ENCODE measurements at regions not wholly inside any gene's neighbourhood (a gene's known extent, or its start where the extent isn't known, plus 50 kb on each side); places are given as distances from the start of the nearest gene placed in this dataset.

- no peak for DNase-seq
Observed at GRCh38 chr6:113271437-113271836, 585.7 kb upstream of the MARCKS start.

- no peak for DNase-seq
Observed at GRCh38 chr6:113276601-113277000, 580.5 kb upstream of the MARCKS start.

- no peak for DNase-seq
Observed at GRCh38 chr6:113277111-113277510, 580.0 kb upstream of the MARCKS start.

DNA sequence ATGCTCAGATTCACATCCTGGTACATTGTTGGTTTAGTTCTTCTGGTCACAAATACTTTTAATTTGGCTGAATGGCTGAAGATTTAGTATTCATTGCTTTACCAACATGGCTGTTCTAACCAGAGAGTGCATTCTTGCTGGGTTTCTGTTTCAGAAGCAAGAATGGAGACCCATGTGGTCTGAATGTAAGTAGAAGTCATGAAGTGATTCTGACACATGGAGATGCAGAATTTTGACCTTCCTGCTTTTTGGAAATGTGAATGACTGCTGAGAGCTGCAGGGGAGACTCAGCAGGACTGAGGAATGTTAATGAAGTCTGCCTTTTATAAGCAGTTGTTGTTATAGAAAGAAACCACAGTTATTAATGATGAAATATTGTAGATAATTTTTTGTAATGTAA is 576.1 kb upstream of the MARCKS start:
- DNase-seq = no peak

- no peak for DNase-seq
Observed at GRCh38 chr6:113281431-113281830, 575.7 kb upstream of the MARCKS start.

DNA sequence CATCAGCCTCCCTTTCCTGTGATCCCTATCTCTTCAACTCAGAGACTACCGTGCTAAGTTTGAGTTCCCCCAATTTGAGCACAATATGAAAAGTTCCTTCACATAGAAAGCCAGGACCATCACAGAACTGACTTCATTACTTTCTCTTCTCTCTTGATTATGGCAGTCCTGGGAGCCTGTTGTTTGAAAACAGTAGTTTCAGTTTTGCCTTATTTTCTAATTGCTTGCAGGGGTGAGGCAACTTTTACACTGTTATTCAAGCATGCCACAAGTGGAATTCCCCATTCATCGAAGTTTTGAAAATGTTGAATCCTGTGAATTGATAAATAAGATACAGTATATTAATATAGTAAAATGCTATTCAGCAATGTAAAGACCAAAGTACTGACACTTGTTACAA is 569.7 kb upstream of the MARCKS start:
- DNase-seq = no peak

GRCh38 chr6:113288409-113288808 is 568.7 kb upstream of the MARCKS start:
- DNase-seq = no peak

DNA sequence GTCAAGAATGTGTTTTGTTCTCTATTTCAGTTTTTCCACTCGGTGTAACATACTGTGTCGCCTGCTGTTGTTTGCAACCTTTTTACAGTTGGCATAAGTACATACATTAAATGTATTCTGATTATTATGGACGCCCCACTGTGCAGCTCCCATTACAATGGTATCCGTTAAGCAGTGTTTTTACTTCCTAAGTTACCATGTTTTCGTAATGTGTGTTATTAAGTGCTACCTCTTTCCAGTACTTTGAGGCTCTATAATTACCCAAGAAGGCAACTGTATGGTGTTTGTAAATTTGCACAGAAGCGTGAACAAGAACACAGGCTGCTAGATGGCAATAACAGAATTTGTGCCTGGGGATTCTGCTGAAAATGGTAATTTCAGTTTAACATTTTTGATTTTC is 568.0 kb upstream of the MARCKS start:
- no peak for DNase-seq

DNA sequence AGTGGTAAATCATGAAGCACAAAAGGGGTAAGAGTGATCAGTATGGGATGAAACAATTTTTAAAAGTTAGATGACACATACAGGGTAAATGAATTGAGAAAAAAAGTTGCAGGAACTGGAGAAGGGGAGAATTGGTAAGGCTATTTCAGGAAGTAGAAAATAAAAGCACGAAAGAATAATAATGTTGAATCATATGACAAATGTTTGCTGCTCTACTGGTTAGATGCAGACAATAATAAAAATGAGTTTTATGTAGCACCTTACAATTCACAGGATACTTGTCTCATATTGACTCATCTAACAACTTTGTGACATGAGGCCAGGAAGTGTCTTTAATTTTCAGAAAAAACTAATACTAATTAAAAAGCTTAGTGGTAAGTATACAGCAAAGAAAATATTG is 566.5 kb upstream of the MARCKS start:
- no peak for DNase-seq

DNA sequence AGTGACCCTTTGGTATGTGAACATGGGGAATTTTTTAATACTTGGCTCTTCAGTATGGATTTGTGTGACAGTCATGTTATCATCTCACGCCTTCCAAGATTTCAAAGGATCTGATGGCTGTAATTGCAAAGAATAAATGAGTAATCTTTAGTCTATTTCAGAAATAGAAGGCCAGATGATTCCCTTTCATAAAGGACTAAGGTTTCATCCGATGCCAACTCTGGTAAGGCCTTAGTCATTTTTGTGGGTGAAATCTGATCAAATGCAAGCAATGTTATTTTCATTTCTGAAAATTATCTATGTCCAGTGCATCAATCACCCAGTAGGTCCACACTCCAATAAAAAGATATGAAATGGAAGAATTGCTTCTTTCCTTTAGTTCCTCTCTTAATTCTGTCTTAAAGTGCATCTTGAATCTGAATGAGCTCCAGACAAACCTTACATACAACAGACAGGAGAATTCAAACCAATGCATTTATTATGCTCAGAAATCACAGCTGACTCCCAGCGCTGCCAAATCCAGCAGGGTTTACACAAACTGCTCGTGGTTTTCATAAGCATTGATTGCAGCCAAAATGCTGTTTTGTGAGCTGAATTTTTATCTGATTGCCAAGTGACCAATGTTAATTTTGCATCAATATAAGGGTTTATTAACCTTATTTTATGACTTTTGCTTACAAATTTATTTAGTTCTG is 565.2 kb upstream of the MARCKS start:
- no peak for DNase-seq

DNA sequence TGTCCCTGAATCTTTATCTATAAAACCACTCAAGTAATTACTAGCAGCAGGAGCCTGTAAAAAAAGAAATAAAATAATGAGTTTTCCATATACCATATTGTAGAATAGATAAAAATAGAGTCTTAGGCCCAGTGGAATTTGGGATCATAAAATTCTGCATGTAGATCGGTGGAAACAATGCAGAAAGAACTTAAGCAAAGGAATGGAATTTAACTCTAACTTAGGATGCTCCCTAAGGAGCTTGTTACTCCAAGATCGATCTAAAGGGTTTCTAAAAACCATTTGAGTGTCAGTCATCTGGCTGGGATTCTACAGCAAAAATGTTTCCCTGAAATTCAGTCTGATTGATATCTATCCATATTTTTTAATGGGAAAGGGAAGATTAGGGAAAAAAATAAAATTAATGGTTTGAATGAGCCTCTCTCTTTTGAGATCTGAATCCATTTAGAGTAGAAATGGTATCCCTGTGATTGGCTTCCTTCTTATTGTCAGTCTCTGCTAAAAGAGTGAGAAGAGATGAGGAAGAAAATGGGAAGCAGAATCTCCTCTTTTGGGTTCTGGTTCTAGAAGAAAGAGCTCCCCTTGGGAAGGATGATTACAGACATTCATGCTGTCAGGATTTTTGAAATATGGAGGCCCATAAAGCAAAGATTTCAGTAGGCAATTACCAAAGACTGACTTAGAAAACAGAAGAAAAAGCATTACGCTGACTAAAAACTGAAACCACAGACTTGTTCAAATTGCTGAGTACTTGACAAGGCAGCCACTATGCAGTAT is 564.3 kb upstream of the MARCKS start:
- DNase-seq = no peak

DNA sequence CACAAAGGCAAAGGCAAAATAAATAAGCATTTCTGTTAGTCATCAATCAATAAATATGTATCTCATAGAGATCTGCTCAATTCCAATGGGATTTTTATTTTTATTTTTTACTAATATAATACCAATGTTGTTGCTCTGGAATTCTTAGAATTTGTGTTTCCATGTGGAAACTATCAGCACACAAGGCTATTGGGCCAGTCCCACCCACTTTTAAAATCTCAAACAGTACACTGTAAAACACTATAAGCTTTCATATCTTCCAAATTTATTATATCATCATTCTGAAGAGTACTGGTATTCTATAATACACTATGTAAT is 563.8 kb upstream of the MARCKS start:
- no peak for DNase-seq

- no peak for DNase-seq
Observed at GRCh38 chr6:113299531-113299930, 557.6 kb upstream of the MARCKS start.

DNA sequence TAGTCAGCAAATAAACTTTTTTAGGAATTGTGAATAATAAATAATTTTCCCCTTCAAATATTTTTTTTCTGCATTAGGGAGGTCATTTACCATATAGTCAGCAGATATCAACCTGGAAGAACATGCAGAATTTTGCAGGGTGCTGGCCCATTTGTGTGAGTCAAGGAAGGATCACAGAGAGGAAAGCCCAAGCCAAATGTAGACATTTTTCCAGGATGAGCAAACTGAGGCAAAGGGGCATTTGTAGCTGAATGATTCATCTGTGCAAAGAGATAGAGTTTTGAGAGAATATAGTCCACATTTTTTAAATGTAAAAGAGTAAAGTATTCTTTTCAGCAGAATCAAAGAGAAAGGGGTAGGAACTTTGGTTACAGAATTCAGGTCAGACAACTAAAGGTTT is 555.5 kb upstream of the MARCKS start:
- DNase-seq = no peak

GRCh38 chr6:113304116-113304515 is 553.0 kb upstream of the MARCKS start:
- no peak for DNase-seq

DNA sequence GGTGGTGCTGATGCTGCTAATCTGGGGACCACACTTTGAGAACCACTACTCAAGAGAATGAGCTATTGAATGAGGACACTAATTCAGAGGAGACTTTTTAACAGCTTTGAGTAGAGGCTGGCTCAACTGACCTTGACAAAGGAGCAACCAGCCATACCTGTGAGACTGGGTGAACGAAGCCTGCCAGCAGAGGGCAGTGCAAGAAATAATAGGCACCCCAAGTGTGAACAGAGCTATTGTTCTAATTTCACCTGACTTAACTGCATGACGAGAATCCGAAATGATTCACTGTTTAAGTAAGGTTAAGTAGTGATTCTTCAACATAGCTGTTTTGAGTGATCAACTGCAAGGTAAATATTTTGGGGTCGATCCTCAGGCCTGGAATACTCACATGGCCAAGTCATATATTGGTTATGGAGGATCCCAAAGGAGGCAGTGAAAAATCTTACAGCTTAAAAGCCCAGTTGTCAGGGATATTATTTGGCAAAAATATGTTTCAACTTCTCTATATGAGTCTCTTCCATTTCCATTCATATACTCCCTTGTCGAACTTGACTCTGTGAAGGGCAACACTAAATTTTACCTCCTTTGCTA is 550.5 kb upstream of the MARCKS start:
- DNase-seq = peak; percentile 32 to 73

GRCh38 chr6:113308266-113308665 is 548.9 kb upstream of the MARCKS start:
- DNase-seq = no peak

GRCh38 chr6:113313841-113314240 is 543.3 kb upstream of the MARCKS start:
- DNase-seq = no peak

DNA sequence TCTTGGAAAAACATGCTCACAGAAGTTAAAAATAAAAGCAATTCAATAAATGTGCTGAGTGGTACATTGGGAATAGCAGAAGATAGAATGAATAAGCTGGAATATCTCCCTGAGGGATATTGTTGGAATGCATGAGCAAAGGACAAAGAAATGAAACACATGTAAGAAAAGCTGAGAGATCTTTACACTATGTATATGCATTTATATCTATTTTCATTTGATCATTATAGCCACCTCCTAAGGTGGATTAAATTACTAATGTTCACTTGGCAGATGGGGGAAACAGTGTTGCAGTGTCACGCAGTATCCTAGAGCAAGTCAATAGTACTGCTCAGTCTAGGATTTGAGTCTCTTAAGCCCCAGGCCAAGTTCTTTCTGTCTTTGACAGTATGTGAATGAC is 542.0 kb upstream of the MARCKS start:
- DNase-seq = no peak

DNA sequence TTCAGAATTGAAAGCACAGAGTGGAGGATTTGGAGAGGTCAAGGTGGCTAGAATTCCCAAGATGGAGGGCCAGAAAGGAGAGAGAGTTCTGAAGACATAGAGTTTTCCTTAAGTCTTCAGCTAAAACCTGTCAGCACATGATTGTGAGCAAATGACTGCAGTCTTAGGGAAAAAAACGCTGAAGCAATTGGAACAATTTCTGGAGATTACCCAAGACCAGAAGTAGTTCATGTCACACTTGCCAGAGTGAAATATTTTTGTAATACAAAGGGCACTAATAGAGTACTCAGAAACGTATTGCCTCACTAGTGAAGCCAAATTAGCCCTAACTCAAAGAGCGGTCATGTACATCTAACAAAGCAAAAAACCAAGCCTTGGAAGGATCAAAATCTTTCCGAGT is 541.3 kb upstream of the MARCKS start:
- no peak for DNase-seq

DNA sequence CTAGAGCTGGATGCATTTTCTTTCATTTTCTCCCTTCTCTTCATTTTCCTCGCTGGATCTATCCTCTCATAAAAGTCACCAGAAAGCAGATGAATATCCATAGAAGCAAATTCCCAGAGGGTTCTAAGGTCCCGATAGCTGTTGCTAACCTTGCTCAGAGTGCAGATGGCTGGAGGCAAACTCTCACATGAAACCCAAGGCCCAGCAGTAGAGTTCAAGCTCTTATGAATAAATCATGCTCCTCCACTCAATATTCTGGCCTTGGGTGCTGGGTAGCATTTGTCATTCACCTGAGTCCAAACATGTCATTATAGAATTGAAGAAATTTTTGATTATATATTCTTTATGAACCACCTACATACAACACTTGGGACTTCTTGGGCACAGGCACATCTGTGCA is 539.7 kb upstream of the MARCKS start:
- no peak for DNase-seq

DNA sequence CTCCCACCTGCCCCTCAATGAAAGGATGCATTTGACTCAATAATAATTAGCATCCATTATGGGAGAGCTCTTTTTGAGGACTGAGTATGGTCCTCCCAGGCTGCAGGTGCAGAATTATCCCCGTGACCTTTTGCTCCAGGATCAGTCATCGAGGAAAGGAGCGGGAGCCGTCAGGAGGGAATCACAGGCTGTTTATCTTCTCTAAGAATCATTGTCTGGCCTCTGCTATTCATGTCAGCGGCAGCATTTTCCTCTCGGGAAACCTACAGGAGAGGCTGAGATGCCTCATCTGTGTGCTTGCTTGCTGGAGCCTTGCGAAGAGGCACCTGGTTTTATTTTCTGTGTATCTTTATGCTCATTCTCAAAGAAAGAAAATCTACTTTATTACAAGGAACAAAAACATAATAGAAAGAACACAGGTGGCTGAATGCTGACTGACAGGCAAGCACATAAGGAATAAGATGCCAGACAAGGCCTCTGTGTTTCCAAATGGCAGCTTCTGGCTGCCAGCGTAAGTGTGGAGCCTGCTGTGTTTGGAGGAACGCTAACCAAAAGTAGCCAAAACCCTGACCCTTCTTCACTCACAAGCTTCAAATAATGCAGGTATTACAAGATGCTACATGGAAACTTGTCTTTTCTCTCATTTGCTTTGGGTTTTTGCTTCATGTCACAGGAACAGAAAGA is 539.1 kb upstream of the MARCKS start:
- DNase-seq = no peak

DNA sequence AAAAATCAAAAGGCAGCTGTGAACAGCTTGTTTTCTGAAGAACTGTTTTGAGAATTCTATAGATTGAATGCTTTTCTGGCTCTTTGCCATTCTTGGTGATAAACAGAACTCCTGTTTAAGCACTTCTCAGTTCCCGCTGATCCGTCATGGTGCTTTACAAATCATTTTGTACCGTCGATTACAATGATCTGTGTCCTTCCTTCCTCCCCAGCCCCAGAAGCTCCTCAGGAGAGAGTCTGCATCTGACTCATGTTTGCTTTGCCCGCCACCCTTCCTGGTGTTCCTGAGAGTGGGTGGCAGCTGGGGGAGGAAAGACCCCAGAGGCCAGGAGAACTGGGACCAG is 538.6 kb upstream of the MARCKS start:
- no peak for DNase-seq

DNA sequence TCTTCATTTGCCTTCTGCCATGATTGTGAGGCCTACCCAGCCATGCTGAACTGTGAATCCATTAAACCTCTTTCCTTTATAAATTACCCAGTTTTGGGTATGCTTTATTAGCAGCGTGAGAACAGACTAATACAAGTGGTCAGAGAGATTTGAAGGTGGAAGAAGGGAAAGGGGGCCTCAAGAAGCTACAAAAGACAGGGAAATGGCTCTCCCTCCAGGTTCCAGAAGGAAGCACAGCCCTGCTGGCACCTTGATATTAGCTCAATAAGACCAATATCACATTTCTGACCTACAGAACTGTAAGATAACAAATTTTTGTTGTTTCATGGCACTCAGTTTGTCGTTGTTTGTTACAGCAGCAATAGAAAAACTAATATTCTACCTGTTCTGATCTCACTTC is 536.5 kb upstream of the MARCKS start:
- no peak for DNase-seq

All from inflammatory macrophage treated with lipopolysaccharide for 1 hour (primary cell).